ENCODE measurements at regions not wholly inside any gene's neighbourhood (a gene's known extent, or its start where the extent isn't known, plus 50 kb on each side); places are given as distances from the start of the nearest gene placed in this dataset.

- peak; percentile 91 for TF ChIP-seq CTCF (conservative IDR thresholded peaks at IDR 0.05; ENCODE audit: low read depth)
- ChIA-PET POLR2A (ENCODE audit: low non-redundant PET) (no interaction called here), CTCF (interaction anchor here (0.6 to 2.1 kb wide), 18 partner anchors 9 to 1594 kb away, joined by 3 to 13 read pairs (median 3); no protein-coding TSS in a partner anchor)
- H3K27ac ChIP-seq, result no peak overlapping the region
- DNase-seq (ENCODE audit: low spot score), result peak; percentile 56
These were observed 154.9 kb upstream of the NAV2 start for GRCh38 chr11:19557720-19558140.

- POLR2A ChIA-PET (ENCODE audit: low non-redundant PET), result no interaction called here
- DNase-seq (ENCODE audit: low spot score), result no peak
- CTCF ChIA-PET, result interaction anchor here (0.6 to 2.1 kb wide), 18 partner anchors 9 to 1594 kb away, joined by 3 to 13 read pairs (median 3); no protein-coding TSS in a partner anchor
- TF ChIP-seq CTCF (conservative IDR thresholded peaks at IDR 0.05; ENCODE audit: low read depth), result no peak
- no peak overlapping the region for H3K27ac ChIP-seq
These were observed 155.5 kb upstream of the NAV2 start for GRCh38 chr11:19557185-19557584.

- CTCF ChIA-PET, result interaction anchor here (0.6 to 3.3 kb wide), 6 partner anchors 232 to 479 kb away, joined by 3 to 27 read pairs (median 4); no protein-coding TSS in a partner anchor
- POLR2A ChIA-PET (ENCODE audit: low non-redundant PET), result no interaction called here
These were observed 157.4 kb upstream of the NAV2 start for GRCh38 chr11:19555266-19555665.

GRCh38 chr11:19553683-19554333, 158.8 kb upstream of the NAV2 start:
- no peak overlapping the region for H3K27ac ChIP-seq
- ChIA-PET POLR2A (ENCODE audit: low non-redundant PET) (no interaction called here), CTCF (interaction anchor here (0.7 to 3.3 kb wide), 8 partner anchors 10 to 556 kb away, joined by 3 to 27 read pairs (median 6); no protein-coding TSS in a partner anchor)
- DNase-seq (ENCODE audit: low spot score), result peak; percentile 55
- peak; percentile 82 for TF ChIP-seq CTCF (conservative IDR thresholded peaks at IDR 0.05; ENCODE audit: low read depth)

More at GRCh38 chr11:19555266-19555665, 157.4 kb upstream of the NAV2 start:
- no peak overlapping the region for H3K27ac ChIP-seq
- TF ChIP-seq CTCF (conservative IDR thresholded peaks at IDR 0.05; ENCODE audit: low read depth), result no peak
- DNase-seq (ENCODE audit: low spot score), result no peak

- DNase-seq (ENCODE audit: low spot score), result no peak
- POLR2A ChIA-PET (ENCODE audit: low non-redundant PET), result no interaction called here
- no peak for TF ChIP-seq CTCF (conservative IDR thresholded peaks at IDR 0.05; ENCODE audit: low read depth)
- CTCF ChIA-PET, result interaction anchor here (0.8 to 3.3 kb wide), 4 partner anchors 199 to 482 kb away, joined by 4 to 27 read pairs (median 8); no protein-coding TSS in a partner anchor
- H3K27ac ChIP-seq, result no peak overlapping the region
These were observed 159.9 kb upstream of the NAV2 start for GRCh38 chr11:19552656-19553260.

GRCh38 chr11:19552161-19552560, 160.5 kb upstream of the NAV2 start:
- CTCF ChIA-PET, result interaction anchor here (0.8 to 3.3 kb wide), 2 partner anchors 10 to 292 kb away, joined by 5 to 27 read pairs; no protein-coding TSS in a partner anchor
- POLR2A ChIA-PET (ENCODE audit: low non-redundant PET), result no interaction called here
- no peak for DNase-seq (ENCODE audit: low spot score)
- TF ChIP-seq CTCF (conservative IDR thresholded peaks at IDR 0.05; ENCODE audit: low read depth), result no peak
- no peak overlapping the region for H3K27ac ChIP-seq
